Epithelial cell of esophagus (primary cell): ENCODE measurements at regions not wholly inside any gene's neighbourhood (a gene's known extent, or its start where the extent isn't known, plus 50 kb on each side); places are given as distances from the start of the nearest gene placed in this dataset.

Experiments used
- DNase-seq: peaks from one replicate; pipeline ENCODE4 v3.0.0; 2010; ENCODE audit warnings: low read depth
- H3K4me3 ChIP-seq: 2 replicates; pipeline ENCODE4 v1.5.1; 2011; ENCODE audit warnings: mild to moderate bottlenecking, low read length, control low read depth
- TF ChIP-seq, protein P1 (sequence below): IDR thresholded peaks from 2 replicates; pipeline ENCODE4 v1.5.1; 2011; ENCODE audit warnings: low read depth, mild to moderate bottlenecking, low read length, control low read depth, inconsistent platforms; ENCODE audit not compliant: insufficient read depth; ENCODE audit errors: missing control alignments

DNA sequence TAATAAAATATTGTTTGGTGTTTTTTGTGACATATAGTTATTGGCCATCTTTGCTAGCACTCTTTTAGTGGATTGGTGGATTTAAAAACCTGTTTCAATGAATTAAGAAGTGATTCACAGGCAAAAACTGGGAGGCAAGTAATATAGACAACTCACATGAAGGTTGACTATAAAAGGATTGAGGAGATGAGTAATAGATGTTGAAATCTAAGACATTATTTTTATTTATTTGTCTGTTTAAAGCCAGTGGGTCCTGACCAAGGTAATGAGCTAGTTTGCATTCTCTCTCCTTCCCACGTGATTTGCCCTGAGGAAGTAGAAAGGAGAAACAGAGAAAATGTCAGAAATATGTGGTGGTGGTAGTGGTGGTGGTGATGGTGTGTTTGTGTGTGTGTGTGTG lies 351.5 kb upstream of the ZP4 start:
- TF ChIP-seq, protein P1, sequence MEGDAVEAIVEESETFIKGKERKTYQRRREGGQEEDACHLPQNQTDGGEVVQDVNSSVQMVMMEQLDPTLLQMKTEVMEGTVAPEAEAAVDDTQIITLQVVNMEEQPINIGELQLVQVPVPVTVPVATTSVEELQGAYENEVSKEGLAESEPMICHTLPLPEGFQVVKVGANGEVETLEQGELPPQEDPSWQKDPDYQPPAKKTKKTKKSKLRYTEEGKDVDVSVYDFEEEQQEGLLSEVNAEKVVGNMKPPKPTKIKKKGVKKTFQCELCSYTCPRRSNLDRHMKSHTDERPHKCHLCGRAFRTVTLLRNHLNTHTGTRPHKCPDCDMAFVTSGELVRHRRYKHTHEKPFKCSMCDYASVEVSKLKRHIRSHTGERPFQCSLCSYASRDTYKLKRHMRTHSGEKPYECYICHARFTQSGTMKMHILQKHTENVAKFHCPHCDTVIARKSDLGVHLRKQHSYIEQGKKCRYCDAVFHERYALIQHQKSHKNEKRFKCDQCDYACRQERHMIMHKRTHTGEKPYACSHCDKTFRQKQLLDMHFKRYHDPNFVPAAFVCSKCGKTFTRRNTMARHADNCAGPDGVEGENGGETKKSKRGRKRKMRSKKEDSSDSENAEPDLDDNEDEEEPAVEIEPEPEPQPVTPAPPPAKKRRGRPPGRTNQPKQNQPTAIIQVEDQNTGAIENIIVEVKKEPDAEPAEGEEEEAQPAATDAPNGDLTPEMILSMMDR: no peak

DNA sequence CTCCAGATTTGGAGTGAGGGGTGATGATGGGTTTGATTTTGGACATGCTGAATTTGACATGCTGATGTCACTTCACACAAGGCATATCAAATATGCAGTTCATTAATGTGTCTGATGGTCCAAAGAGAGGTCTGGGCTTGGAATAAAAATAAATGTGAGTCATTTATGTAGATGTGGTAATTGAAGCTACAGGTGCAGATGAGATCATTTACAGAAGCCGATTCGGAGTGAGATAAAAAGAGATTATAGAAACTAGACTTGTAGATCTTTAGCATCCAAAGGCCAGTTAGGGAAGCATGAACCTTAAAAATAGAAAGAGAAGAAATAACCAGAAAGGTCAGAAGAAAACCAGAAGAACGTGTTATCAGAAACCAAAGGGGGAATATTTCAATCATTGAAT lies 350.9 kb upstream of the ZP4 start:
- H3K4me3 ChIP-seq: no peak overlapping the region
- no peak for DNase-seq
- TF ChIP-seq, protein P1: no peak

More for the DNA sequence above, 351.5 kb upstream of the ZP4 start:
- H3K4me3 ChIP-seq: no peak overlapping the region
- DNase-seq: peak; percentile 60

GRCh38 chr1:238239343-238239742 lies 348.6 kb upstream of the ZP4 start:
- no peak overlapping the region for H3K4me3 ChIP-seq
- TF ChIP-seq, protein P1: no peak
- DNase-seq: no peak

DNA sequence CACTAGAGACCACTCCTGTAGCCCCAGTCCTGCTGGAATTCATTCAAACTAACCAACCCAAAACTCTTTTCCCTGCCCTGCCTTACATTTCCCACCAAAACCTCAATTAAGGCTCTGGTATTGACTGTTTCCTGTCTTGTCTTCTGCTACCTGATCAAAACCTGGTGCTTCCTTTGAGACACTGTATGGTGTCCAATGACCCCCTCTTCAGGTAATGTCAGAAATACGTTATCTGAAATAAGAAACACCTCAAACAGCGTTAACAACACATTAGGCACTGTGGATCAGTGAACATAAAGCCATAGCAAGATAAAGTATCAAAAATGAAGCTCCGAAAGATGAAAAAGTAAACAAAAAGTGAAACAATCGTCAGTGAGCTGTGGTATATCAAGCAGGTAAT lies 343.2 kb upstream of the ZP4 start:
- H3K4me3 ChIP-seq: no peak overlapping the region
- DNase-seq: no peak
- TF ChIP-seq, protein P1: no peak

DNA sequence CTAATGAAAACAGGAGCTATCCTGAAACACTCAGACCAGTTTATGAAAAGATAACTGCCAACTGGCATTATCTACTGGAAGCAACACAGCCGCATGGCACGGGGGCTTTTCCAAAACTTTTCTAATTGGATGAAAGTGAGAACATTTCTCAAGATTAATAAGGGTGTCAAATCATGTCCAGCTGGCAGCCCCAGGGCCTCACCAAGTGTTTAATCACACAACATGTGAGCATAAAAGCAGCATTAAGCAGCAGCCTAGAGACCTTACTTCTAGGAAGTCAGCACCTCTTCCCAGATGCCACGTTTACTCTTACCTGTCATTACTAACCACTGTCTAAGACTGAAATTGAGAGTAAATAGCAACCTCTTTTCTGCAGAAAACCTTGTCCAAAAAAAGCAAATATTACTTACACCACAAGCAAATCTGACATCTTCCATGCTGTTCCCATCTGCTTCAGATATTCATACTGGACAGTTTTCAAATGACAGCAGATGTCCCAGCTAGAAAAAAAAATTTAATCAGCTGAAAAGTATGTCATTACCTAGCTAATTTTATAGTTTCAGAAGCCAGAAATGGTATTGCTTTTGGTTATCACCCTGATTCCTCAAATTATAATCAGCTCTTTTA lies 341.5 kb upstream of the ZP4 start:
- no peak for DNase-seq
- H3K4me3 ChIP-seq: no peak overlapping the region
- TF ChIP-seq, protein P1: no peak

DNA sequence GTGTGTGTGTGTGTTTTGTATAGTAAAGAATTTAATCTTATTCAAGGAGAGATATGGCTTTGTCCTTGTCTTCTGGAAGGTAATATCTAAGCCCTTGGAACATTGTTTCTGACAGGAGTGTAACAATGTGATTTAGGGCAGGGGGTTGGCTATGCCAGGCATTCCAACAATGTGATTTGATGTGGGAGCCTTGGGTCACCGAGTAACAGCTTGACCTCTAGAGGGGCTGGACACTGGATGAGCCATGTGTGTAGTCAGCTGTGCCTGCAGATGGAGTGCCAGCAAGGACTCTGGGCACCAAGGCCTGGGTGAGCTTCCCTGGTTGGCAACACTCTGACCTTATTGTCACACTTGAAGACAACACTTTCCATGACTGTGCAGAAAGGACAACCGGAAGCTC lies 336.1 kb upstream of the ZP4 start:
- TF ChIP-seq, protein P1: no peak
- no peak overlapping the region for H3K4me3 ChIP-seq
- no peak for DNase-seq

GRCh38 chr1:238223076-238223640 lies 332.4 kb upstream of the ZP4 start:
- TF ChIP-seq, protein P1: no peak
- H3K4me3 ChIP-seq: no peak overlapping the region
- peak; percentile 72 for DNase-seq
